ENCODE measurements at regions not wholly inside any gene's neighbourhood (a gene's known extent, or its start where the extent isn't known, plus 50 kb on each side); places are given as distances from the start of the nearest gene placed in this dataset.

DNA sequence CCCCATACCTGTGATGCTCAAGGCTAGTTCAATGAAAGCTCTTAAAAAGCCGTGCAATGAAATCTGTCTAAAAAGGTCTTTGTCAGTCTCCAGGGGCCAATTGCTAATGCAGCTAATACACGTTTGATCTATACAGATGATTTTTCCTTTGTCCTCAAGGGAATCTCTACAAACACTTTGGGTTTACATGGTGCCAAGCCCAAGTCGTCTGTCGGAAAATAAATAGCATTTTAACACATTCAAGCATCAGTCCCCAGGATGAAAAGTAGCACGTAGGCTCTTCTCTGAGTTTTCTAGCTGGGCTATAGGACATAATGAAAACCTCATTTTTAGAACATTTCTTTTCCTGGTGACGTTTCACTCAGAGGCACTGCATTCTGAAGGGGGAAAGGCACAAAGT is 477.4 kb upstream of the WWC1 start:
- DNase-seq: no peak

DNA sequence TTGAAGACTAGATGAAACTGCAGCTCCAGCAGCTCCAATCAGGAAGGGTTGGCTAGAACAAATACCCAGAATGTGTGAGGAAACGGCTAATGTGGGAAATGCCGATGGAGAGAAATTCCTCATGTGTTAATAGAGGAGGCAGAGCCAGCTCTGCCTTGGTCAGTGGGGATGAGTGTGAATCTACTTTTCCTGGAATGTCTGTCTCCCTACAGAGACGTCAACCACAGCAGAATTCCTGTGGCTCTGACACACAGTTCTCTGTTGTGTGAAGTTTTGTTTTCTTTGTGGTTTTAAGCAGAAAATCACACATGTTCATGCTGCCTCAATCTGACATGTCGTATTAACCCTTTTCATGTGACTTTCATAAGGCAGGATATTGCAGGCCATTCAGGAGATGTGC is 476.6 kb upstream of the WWC1 start:
- no peak for DNase-seq

DNA sequence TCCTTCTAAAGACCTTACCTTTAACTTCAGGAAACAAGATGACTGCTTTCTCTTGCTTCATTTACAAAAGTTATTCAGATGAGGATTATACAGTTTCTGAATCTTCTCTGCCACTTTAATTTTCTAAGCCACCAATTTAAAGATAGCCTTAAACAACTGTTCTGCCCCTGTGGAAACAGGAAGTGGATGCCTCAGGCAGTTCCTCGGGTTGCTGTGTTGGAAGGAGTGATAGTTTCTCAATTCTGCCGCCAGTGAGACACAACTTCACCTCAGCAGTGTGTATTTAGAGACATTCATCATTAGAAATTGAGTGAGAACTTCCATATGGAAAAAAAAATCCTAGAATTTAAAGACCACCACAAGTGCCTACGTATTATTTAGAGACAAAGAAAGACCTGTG is 475.1 kb upstream of the WWC1 start:
- DNase-seq: no peak

DNA sequence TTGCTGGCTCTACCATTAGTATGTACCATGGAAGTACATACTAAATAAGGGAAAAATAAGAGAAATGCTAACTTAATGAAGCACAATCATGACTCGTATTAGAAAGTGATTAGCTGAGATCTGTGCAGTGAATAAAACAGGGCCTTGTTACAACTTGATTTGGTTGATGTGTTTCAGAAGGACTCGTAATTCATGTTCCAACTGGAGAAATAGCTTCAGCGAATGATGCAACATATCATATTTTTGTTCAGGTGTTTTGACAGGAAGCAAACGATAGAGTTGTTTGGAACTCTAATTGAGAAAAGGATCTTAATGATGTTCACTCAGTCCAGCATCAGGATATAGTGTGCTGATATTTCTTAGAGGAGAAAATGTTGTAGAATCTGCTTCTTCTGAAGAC is 474.6 kb upstream of the WWC1 start:
- no peak for DNase-seq

DNA sequence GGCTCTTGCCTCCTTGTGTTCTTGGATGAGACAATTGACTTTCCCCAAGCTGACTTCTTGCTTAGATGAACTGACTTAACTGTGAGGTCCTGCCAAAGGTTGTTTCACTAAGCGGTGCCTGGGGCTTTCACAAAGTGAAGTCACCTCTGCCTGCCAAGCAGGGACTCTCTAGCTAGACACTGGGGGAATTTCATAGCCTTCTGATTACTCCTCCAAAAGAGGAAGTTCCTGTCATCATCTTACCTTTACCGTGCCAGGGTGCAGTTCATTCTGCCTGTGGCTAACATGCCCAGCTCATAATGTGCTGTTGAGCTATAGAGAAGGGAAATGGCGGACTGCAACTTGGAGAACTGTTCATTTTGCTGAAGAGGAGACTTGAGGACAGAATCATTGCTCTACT is 472.0 kb upstream of the WWC1 start:
- DNase-seq: no peak

DNA sequence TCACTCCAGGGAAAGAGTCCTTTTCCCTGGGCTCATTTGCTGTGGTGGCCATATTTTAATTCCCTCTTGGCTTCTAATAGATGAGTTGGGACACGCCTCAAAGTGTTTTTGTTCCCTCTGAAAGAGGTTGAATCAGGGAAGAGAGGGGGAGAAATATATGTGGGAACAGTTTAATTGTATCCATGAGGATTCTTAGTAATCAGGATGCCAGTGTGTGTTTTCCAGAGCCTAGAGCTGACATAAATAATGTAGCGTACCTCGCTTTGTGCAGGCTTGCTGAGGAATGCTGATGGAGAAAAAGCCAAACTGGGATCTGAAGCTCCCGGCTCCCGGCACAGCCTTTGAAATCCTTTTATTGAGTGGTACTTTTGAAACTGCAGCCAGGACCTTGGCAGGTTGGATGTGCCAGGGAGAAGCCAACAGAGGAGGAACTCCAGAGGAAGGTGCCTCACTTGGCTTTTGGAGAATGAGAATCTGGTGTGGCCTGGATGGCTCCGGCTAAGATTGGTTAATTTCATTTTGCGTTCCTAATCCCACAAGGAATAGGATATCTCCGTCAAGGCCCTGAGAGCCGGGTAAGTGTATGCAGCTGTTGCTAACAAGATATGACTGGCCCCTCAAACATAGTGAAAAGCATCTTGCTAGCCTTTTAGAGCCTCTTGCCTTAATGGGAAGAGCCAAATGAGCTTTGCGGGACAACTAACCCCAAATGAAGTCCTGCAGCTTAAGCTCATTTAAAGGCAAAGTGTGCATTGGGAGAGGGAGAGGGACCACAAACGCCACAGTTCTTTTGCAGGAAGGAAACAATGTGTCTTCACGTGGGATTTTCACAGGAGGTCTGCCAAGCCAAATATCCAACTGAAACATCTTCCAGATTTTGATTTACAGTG is 471.1 kb upstream of the WWC1 start:
- no peak for DNase-seq

DNA sequence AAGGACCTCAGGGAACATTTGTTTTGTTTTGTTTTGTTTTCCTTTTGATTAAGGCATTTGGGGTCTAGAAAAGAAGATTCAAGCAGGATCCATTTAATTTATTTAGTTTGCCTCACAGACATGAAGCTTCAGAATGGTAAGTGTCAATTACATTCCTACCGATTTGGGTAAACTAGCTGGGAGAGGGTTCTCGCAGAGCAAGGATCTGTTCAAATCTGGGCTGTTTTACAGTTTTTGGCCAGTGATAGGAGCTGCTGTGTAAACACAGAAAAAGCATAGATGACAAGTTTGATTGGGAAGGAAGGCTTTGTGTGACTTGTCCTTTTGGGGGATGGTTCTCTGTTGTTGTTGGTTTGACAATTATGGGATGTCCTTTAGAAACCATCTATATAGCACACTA is 470.3 kb upstream of the WWC1 start:
- no peak for DNase-seq

DNA sequence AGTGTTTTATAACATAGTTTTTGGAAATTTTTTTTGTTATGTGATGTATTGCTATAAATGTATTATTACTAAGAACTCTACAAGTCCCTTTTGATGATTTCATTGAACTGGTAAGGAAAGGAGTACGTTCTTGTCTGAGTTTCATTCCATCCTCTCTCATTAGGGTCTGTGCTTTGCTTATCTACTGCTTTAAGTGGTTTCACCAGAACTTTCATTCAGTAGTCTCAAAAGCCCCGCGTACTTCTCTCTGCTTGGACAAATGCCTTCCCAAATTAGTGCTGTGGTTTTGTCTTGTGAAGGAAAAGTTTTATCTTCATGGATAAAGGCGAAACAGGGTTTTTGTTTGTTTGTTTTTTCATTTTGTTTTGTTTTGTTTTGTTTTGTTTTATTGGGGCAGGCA is 469.8 kb upstream of the WWC1 start:
- DNase-seq: no peak

DNA sequence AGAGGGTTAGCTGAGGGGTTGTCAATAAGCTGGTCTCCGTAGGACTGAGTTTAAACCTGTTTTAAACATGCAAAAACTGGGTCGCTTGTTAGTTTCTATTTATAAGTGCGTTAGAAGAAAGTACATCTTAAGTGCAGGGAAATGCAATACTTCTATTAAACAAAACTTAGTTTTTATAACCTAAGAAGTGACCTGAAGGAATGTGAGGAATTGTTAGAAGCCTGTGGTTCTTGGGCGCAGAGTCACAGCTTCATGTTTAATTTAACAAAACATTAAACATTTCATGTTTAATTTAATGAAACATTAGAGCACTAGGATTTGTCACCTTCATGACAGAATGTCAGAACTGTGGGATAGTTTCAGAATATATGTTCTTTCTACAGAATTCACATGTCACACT is 469.2 kb upstream of the WWC1 start:
- DNase-seq: no peak

DNA sequence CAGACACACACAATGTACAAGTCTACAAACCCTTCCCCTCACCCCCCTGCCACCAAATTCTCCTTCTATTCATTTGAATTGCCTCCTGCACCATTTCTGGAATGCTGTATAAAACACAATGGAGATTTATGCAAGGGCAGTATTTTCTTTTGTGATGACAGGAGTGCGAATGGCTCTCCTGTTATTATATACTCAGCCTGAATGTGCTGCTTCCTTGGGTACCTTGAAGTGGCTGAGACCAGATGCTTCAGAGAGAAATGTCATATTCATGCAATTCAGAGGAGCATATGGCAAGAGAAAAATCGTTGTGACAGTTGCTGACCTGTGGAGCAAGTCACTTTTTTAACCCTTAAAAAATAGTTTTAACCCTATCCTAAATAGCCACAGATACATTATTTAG is 468.0 kb upstream of the WWC1 start:
- DNase-seq: no peak

DNA sequence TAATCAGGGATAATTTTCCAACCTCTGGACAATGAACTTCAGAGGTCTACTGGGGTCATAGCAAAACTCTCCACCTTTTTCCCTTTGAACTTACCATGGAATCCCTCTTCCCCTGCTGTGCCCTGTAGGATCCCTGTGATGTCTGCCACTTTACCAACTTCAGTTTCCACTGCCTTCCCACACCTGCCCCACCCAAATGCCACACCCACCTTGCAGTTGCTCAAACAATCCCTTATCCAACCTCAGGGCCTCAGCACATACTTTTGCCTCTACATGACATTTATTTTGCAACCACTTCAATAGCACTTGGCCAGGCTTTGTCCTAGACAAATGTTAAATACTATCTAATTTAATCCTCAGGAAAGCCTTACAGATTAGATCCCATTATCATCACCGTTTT is 463.7 kb upstream of the WWC1 start:
- no peak for DNase-seq

DNA sequence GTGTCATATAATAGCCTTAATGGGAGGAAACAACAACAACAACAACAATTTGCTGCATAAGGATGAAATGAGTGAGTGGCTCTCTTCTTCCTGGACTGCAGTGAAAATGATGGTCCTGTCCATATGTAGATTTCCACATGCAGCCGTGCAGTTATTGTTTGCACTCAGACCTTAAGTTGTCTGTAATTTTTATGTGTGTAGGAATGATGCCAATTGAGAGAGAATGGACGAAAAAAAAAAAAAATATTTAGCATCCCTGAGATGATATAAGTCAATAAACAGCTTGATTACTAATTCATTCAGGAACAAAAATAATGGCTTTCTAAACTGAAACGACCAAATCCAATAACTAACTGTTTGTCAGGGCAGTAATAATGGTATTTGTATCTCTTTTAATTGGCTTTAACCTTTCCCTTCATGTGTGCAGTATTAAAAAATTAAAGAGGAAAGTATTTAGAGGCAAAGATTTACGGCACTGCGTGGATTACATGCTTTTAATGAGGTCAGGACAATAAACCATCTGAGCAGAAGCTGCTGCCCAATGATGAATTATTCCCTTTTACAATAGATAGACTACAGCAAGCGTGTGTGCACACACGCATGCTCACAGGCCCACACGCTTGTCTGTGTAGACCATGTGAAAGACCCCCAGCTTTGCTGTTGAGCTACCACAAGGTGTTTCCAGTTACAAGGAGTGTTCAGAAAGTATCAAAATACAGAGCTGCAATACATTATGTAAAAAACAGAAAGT is 459.5 kb upstream of the WWC1 start:
- DNase-seq: no peak

DNA sequence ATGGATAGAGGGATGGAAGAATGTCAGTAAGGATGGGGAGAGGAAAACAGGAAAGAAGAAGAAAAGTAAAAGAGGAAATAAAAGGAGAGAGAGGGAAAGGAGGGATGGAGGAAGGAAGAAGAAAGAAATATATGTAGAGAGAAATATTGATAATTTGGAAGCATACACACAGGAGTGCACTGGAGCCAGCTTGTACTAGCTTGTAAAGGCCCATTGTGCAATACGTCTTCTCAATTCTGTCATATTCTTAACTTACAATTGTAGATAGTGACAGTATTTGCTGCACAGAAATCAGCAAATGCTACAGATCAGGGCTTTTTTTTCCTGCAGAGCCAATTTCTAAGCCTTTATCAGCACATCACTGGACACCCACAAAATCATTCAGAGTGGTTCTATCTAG is 458.8 kb upstream of the WWC1 start:
- DNase-seq: no peak

DNA sequence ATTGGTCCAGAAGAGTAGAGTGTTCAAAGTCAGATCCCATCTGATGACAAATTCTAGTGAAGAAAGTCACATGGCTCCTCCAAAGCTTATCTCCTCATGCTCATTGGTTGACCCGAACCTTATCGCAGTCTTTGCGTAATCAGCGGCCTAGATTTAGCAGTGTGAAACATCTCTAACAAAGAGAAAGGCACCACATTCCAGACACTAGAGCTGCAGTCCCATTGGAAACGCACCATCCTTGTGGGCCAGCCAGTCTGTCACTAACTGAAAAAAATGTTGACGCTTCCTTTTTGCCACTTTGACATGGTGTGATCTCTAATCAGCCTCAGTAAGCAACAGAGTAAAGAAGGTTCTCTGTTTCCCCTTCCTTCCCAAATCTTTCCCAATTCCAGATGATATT is 458.0 kb upstream of the WWC1 start:
- DNase-seq: no peak

DNA sequence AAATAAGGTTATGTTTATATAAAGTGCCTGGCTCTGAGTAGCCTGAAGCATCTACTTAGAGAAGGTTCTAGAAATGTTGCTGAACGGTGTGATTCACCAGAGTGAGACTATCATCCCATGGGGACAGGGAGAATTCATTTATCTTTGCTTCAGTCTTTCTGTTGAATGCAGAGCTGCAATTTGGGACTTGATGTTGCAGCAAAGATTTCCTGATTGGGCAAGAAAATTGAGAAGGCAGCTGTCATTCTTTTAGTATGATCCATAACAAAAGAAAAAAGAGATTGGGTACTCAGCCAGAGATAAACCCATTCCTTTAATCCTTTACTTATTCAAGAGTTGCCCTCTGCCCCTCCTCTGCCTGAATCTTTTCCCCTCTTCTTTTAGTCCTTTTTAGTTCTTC is 456.3 kb upstream of the WWC1 start:
- DNase-seq: no peak

DNA sequence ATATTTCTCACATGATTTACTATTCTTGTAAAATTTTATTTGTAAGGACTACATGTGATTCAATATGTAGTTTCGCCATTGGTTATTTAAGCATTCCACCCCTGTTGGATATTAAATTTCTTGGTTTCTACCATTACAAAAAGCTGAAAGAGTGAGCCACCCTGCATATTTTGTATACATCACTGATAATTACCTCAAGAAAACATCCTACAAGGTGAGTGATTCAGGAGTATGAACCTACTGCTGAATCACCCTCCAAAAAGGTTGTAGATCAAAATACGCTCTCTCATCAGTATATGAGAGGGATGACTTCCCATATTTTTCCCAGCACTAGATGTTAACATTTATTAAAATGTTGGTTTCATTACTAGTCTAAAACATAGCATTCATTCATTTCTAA is 454.3 kb upstream of the WWC1 start:
- DNase-seq: no peak

DNA sequence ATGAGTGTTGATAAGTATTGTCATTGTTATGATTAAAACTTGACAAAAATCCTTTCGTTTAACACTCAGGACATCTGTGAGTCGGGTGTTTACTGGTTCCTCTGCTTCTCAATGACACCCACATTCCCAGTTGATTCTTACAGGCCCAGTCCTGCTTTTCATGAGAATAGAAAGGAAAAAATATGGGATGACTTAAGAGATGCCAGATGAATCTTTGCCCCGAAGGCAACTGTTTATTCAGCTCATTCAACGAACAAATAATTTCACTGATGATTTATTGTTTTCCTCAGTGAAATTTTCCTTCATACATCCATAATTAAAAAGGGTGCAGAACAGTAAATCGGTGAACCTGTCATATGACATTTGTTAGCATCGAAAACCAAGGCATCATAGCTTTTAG is 452.4 kb upstream of the WWC1 start:
- no peak for DNase-seq

DNA sequence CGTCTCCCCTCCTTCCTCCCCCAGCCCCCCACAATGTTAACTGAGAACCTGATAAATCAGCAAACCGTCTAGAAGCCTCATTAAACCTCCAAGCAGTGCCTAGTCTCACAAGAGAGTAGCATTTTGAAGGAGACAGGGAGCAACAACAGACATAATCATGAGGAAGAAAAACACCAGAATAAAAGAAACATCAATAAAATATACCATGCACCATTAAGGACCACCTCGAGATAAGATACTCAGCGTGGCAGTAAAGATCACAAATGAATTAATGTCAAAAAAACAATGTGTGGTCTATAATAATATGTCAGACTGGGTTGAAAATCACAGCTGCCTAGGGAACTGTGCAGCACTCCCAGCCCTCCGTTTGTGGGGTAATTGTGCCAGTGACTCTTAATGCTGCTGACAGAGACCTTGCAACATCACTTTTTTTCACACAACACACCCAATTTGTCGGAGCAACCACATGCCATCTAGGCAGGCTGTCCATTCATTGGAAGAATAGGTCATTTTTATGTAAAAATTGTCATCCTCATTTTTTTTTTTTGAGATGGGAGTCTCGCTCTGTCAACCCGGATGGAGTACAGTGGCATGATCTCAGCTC is 450.8 kb upstream of the WWC1 start:
- no peak for DNase-seq

DNA sequence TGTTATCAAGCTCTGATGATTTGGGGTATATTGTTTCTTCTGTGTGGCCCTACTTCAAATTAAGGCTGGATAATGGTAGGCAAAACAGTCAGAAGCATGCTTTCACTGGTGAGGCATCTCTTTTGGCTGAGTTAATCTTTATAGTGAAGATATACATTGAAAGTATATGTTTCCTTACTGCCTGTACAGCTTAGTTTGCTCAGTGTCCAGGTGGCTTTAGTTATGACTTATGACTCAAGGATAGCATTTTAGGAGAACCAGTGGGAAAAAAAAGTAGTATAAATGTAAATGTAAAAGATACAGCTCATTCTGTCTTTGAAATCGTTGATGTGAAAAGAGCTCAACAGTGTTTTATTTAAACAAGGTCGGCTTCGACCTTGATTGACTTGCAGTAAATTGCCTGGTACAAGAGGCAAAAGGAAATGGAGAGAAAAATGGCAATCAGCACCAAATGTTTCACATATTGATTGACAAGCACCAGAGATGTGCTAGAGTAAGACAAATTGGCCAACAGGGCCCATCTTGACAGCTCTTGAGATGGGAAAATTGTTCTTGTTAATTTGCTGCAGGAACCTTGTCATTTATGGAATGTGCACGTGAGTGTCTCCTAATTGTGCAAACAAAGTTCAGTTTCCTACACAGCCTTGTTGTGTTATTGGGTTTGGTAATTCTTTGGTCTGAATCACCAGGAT is 447.4 kb upstream of the WWC1 start:
- no peak for DNase-seq

DNA sequence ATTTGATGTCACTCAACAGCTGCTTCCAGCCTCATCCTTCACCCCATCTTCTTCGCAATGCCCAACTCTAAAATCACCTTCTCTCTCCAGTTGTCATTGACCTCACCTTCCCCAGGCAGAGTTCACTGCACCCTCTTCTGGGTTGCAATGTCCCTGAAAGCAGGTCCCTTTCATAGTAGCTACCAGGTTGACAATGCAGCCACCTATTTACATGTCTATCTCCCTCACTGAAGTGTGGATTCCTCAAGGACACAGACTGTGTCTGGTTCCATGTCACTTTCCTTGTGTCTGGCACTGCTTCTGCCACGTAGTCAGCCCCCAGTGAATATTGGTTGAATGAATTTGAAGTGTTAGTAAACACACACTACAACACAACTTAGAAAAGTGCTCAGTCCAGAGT is 445.5 kb upstream of the WWC1 start:
- DNase-seq: no peak

DNA sequence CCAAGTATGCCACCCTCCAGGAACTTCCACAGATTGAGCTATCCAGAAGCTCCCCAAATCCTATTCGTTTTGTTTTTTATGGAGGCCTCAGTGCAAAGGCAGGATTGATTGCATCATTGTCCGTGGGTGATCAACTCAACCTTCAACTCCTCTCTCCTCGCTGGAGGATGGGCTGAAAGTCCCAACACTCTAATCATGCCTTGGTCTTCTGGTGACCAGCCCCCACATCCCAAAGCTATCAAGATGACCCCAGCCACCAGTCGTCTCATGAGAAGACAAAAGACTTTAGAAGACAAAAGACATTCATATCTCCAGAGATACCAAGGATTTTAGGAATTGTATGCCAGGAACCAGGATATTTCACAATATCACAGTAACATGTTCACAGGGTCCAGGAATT is 441.6 kb upstream of the WWC1 start:
- no peak for DNase-seq

DNA sequence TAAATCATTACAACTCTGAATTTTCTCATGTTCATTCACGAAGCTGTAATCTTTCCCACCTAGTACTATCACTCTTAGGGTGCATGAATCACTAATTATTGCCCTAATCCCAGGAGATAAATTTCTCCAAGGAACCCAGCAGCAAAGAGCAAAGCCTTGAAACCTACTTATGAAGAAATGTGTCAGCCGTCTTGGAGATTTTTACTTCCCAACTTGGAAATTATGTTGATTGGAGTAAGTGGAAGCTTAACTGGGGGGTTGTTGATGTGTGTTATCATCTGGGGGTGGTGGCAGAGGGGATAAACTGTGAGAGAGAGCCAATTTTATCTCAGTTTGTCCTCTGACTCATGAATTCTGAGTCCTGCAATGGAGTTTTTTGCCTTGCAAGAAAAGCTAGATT is 440.5 kb upstream of the WWC1 start:
- no peak for DNase-seq

DNA sequence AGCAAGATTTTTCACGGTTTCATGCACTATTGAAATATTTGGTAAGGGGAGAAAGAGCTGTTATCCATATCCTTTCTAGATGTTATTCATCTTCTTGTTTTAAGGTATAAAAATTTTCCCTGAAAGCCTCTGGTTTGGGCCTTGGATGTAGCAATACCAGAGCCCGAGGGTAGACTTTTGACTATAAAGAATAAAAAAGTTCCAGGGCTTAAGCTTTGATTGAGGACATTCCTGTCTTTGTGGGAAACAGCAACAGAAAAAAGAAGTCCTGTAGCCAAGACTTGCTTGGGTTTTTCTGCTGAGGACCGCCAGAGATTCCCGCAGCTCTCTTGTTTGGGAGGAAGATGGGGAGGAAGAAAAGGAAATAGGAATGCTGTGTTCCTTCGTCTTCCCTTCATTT is 440.0 kb upstream of the WWC1 start:
- no peak for DNase-seq

DNA sequence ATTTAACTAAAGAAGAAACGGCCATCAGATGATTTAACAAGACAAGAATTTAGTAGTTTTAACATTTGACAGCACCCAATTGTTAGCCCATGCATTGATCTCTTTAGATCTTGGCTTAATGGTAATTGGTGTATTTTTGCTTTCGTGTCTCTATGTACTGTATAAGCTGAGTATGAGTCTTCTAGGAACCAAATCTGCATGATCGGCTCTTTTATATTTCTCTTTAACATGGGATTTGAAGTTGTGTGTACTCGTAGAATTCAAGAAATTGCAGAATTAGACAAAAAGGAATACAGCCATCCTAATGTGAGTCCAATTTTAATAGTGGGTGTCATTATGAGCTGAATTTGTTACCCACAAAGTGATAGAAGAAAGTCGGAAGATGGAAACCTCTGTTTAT is 438.9 kb upstream of the WWC1 start:
- DNase-seq: no peak

Data from bone marrow (tissue), 2 donors.